Osteocyte (in vitro differentiated cells): ENCODE measurements at regions not wholly inside any gene's neighbourhood (a gene's known extent, or its start where the extent isn't known, plus 50 kb on each side); places are given as distances from the start of the nearest gene placed in this dataset.
"Not testable (repeated sequence)": the region's sequence is repeated elsewhere in the genome, so short reads cannot be mapped to it uniquely, and the experiment has no call there.

ENCODE experiments used
- DNase-seq: peaks from one replicate; pipeline ENCODE4 v3.0.0; 2021; ENCODE audit warnings: mixed read lengths; ENCODE audit not compliant: unreplicated experiment; ENCODE audit errors: extremely low spot score
- H3K27ac Mint-ChIP-seq: one replicate; pipeline ENCODE4 v1.8.0; 2021; ENCODE audit warnings: mild to moderate bottlenecking, mixed read lengths; ENCODE audit not compliant: unreplicated experiment
- H3K27me3 Mint-ChIP-seq: one replicate; pipeline ENCODE4 v1.8.0; 2021; ENCODE audit warnings: mixed read lengths; ENCODE audit not compliant: unreplicated experiment
- H3K36me3 Mint-ChIP-seq: one replicate; pipeline ENCODE4 v1.8.0; 2021; ENCODE audit warnings: mixed read lengths; ENCODE audit not compliant: unreplicated experiment
- H3K4me1 Mint-ChIP-seq: one replicate; pipeline ENCODE4 v1.8.0; 2021; ENCODE audit warnings: mixed read lengths; ENCODE audit not compliant: unreplicated experiment
- H3K4me3 Mint-ChIP-seq: one replicate; pipeline ENCODE4 v1.8.0; 2021; ENCODE audit warnings: mild to moderate bottlenecking, moderate library complexity, mixed read lengths; ENCODE audit not compliant: unreplicated experiment
- H3K9me3 Mint-ChIP-seq: one replicate; pipeline ENCODE4 v1.8.0; 2021; ENCODE audit warnings: mixed read lengths; ENCODE audit not compliant: unreplicated experiment
- CTCF ChIP-seq: fragments of 200-600 bp; sonication (generic); IDR thresholded peaks from 2 replicates; pipeline ENCODE4 v1.5.0; 2021; ENCODE audit warnings: antibody characterized with exemption, mild to moderate bottlenecking, moderate library complexity

GRCh38 chr3:81837071-81837593 is 75.7 kb upstream of the GBE1 start:
- no peaks in the 10 kb centered on the region for H3K27me3 Mint-ChIP-seq
- no peak overlapping the region for H3K4me3 Mint-ChIP-seq
- no peaks in the 10 kb centered on the region for H3K9me3 Mint-ChIP-seq
- H3K4me1 Mint-ChIP-seq = peaks cover 10% of the 10 kb centered on the region
- no peak overlapping the region for H3K27ac Mint-ChIP-seq
- DNase-seq = no peak
- H3K36me3 Mint-ChIP-seq = no peaks in the 10 kb centered on the region
- TF ChIP-seq CTCF = no peak

GRCh38 chr3:81829937-81830336 is 68.5 kb upstream of the GBE1 start:
- DNase-seq = no peak
- no peaks in the 10 kb centered on the region for H3K36me3 Mint-ChIP-seq
- no peak overlapping the region for H3K27ac Mint-ChIP-seq
- no peaks in the 10 kb centered on the region for H3K4me1 Mint-ChIP-seq
- no peak overlapping the region for H3K4me3 Mint-ChIP-seq
- TF ChIP-seq CTCF = no peak
- no peaks in the 10 kb centered on the region for H3K27me3 Mint-ChIP-seq
- no peaks in the 10 kb centered on the region for H3K9me3 Mint-ChIP-seq

- not testable (repeated sequence) for H3K36me3 Mint-ChIP-seq, H3K27ac Mint-ChIP-seq, H3K27me3 Mint-ChIP-seq, H3K4me1 Mint-ChIP-seq, H3K4me3 Mint-ChIP-seq, DNase-seq, H3K9me3 Mint-ChIP-seq
These were observed 67.8 kb upstream of the GBE1 start for GRCh38 chr3:81829272-81829671.

- H3K27me3 Mint-ChIP-seq = no peaks in the 10 kb centered on the region
- H3K27ac Mint-ChIP-seq = no peak overlapping the region
- no peaks in the 10 kb centered on the region for H3K36me3 Mint-ChIP-seq
- TF ChIP-seq CTCF = no peak
- DNase-seq = no peak
- H3K4me3 Mint-ChIP-seq = no peak overlapping the region
- H3K9me3 Mint-ChIP-seq = peaks cover 4% of the 10 kb centered on the region
- peaks cover 3% of the 10 kb centered on the region for H3K4me1 Mint-ChIP-seq
These were observed 62.5 kb upstream of the GBE1 start for GRCh38 chr3:81823882-81824395.

GRCh38 chr3:81823086-81823485 is 61.6 kb upstream of the GBE1 start:
- Mint-ChIP-seq H3K36me3 (no peaks in the 10 kb centered on the region), H3K27me3 (no peaks in the 10 kb centered on the region), H3K27ac (no peak overlapping the region), H3K9me3 (peaks cover 8% of the 10 kb centered on the region), H3K4me3 (no peak overlapping the region), H3K4me1 (peaks cover 3% of the 10 kb centered on the region)
- no peak for DNase-seq
- no peak for TF ChIP-seq CTCF
